A172 (cell line): ENCODE measurements at regions not wholly inside any gene's neighbourhood (a gene's known extent, or its start where the extent isn't known, plus 50 kb on each side); places are given as distances from the start of the nearest gene placed in this dataset.
"Not testable (repeated sequence)": the region's sequence is repeated elsewhere in the genome, so short reads cannot be mapped to it uniquely, and the experiment has no call there.

ENCODE experiments used
- DNase-seq: peaks from one replicate; pipeline ENCODE4 v3.0.0-alpha.2; 2015; ENCODE audit warnings: low spot score

DNA sequence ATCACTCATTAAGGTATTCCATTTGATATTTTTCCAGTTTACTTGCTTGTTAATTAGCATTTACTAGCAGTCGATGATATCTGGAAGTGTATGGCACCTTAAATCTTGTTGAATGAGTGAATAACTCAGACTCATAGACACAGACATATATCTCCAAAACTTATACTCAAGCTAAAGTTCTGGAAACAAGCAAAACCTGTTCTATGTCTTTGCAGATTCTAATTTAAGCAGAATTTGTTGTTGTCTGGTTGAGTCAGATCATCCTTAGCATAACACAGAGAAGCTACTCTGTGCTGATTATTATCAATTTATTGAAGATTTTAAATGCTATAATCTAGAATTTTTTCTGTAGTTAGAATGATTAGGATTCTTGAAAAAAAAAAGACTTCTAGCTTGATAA lies 296.2 kb downstream of the MDFIC start:
- DNase-seq, result no peak

GRCh38 chr7:115217373-115217772 lies 295.5 kb downstream of the MDFIC start:
- no peak for DNase-seq

DNA sequence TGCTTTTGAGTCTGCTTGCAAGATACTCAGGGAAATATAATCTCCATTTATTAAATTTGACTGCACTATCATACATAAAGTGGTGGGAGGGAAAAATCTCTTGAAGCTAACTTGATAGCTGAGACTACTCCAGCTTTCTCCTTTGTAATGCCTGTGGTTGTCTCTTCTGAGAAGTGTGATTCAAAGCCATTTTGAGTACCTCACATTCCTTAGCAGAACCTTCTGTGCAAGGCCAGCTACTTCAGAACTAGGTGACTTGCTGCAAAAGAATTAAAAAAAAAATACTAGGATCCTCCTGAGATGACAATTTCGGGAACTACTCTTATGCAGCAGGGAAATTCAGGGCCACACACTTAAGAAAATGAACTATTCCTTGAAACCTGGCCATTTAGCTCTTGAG lies 294.8 kb downstream of the MDFIC start:
- DNase-seq, result no peak

DNA sequence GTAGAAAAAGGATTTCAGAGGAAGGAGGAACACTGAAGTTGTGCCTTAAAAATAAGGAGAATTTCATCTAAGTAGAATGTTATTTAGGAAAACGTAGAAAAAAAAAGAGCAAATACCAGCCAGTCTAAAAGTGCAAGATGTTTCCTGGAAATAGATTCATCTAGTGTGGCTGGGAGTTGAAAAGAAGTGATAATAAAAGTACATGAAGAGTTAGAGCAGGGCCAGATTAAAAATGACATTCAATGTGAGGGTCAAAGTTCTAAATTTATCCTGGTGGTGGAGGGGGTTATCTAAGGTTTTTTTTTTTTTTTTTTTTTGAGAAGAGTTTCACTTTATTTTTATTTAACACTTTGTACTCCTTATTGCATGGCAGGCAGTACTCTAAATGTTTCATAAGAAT lies 289.3 kb downstream of the MDFIC start:
- DNase-seq, result no peak

DNA sequence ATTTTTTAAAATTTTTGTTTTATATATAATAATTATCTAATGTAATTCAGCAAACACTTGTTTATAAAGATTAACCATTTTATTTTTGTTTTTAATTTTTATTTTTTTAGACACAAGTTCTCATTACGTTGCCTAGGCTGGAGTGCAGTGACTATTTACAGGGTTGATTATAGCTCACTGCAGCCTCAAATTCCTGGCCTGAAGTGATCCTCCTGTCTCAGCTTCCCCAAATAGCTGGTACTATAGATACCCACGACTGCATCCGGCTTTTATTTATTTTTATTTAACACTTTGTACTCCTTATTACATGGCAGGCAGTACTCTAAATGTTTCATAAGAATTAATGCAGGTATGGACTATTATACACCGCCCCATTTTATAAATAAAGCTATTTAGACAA lies 288.7 kb downstream of the MDFIC start:
- DNase-seq, result no peak

GRCh38 chr7:115208710-115209560 lies 287.0 kb downstream of the MDFIC start:
- DNase-seq, result no peak

- not testable (repeated sequence) for DNase-seq
Observed at GRCh38 chr7:115206374-115206773, 284.5 kb downstream of the MDFIC start.

- DNase-seq, result no peak
Observed at GRCh38 chr7:115198143-115198542, 276.2 kb downstream of the MDFIC start.

DNA sequence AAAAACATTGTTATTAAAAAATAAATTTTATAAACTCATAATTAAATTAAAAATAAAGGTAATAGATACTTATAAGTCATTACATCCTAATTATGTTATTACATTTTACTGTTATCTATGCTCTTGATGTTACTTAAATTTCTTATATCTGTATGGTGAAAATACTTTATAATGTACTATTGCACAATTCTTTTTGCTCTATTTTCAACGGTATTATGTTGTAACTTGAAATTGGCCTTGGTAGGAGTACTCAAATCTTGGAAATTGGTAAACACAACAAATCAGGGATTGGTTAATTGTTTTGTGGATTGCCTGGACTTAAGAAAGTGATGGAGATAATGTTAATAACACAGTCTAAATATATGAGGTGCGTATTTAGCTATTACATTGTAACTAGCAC lies 273.3 kb downstream of the MDFIC start:
- no peak for DNase-seq

GRCh38 chr7:115191526-115191925 lies 269.6 kb downstream of the MDFIC start:
- DNase-seq, result no peak

DNA sequence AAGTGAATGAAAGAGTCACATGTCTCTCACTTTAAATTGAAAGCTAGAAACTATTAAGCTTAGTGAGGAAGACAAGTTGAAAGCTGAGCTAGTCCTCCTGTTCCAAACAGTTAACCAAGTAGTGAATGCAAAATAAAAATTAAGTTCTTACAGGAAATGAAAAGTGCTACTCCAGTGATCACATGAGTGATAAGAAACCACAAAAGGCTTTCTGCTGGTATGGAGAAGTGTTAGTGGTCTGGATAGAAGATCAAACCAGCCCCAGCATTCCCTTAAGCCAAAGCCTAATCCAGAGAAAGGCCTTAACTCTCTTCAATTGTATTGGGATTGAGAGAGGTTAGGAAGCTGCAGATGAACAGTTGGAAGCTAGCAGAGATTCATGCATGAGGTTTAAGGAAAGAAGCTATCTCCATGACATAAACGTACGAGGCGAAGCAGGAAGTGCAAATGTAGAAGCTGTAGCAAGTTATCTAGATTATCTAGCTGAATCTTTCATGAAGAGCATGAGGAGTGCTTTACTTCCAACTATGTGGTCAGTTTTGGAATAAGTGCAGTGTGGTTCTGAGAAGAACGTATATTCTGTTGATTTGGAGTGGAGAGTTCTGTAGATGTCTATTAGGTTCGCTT lies 261.6 kb downstream of the MDFIC start:
- DNase-seq, result peak; percentile 31

GRCh38 chr7:115178835-115179234 lies 256.9 kb downstream of the MDFIC start:
- DNase-seq, result no peak

DNA sequence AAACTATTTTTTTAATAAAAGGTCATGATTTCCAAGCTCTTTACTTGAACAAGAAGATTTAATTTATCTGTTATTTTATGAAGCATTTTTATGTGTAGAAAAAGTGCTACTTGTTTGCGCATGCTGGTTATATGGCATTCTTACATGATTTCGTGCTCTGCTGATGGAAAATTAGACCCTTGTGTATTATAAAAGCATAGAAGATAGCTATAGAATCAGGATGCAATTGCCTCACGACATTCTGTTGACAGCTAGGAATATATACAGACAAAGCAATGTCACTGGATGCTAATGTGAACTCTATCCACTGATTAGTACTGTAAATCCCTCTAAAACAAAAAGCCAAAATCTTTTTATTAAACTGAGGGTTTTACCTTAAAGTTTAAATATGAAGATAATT lies 255.9 kb downstream of the MDFIC start:
- no peak for DNase-seq

GRCh38 chr7:115177103-115177502 lies 255.2 kb downstream of the MDFIC start:
- no peak for DNase-seq

DNA sequence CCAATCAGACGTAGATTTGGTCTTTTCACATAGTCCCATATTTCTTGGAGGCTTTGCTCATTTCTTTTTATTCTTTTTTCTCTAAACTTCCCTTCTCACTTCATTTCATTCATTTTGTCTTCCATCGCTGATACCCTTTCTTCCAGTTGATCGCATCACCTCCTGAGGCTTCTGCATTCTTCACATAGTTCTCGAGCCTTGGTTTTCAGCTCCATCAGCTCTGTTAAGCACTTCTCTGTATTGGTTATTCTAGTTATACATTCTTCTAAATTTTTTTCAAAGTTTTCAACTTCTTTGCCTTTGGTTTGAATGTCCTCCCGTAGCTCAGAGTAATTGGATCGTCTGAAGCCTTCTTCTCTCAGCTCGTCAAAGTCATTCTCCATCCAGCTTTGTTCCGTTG lies 250.5 kb downstream of the MDFIC start:
- DNase-seq, result not testable (repeated sequence)

DNA sequence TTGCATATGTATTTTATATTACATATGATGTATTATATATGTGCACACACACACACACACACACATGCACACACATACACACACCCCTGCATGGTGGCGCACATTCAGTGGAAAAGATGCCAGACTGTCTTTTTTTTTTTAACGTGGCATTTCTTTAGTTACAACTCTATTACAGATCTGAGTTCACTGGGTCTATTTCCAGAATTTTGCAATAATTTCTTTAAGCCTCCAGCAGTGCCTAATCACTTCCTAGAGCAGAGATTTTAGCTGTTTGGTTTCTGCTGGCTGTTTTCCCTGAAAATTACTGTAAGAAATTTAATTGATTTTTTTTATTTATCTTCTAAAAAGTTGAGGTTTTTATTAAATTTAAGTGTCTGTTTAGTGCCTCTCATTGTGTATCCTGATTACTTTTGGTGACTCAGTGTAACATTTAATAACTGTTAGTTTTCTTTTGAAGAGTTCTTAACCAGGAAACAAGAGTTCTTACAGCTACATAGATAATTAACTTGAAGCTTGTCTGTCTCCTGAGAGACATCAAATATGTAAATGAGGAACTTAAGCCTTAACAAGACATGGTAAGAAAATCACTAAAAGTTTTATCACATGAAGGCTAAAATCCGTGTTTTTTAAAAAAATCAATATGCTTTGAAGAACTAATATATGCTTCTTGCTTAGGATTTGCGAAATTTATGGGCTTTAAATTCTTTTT lies 232.0 kb downstream of the MDFIC start:
- DNase-seq, result no peak

- DNase-seq, result no peak
Observed at GRCh38 chr7:115153176-115153575, 231.3 kb downstream of the MDFIC start.

GRCh38 chr7:115146148-115146547 lies 224.3 kb downstream of the MDFIC start:
- no peak for DNase-seq

GRCh38 chr7:115145512-115145911 lies 223.6 kb downstream of the MDFIC start:
- no peak for DNase-seq

GRCh38 chr7:115137816-115138215 lies 215.9 kb downstream of the MDFIC start:
- DNase-seq, result no peak

GRCh38 chr7:115136796-115137443 lies 215.0 kb downstream of the MDFIC start:
- DNase-seq, result no peak

- DNase-seq, result no peak
Observed at GRCh38 chr7:115135769-115136410, 214.0 kb downstream of the MDFIC start.
